GM19035 (cell line): ENCODE measurements at regions not wholly inside any gene's neighbourhood (a gene's known extent, or its start where the extent isn't known, plus 50 kb on each side); places are given as distances from the start of the nearest gene placed in this dataset.

ENCODE experiments used
- ATAC-seq: cut with Tn5 transposase; IDR thresholded peaks from one replicate; pipeline ENCODE4 v1.9.1; 2021; ENCODE audit not compliant: unreplicated experiment

- ATAC-seq = no peak
These were observed 714.7 kb downstream of the EPHA4 start for GRCh38 chr2:220857368-220857767.

- ATAC-seq = no peak
These were observed 714.0 kb downstream of the EPHA4 start for GRCh38 chr2:220858101-220858500.

- ATAC-seq = no peak
These were observed 700.2 kb downstream of the EPHA4 start for GRCh38 chr2:220871909-220872308.

- ATAC-seq = no peak
These were observed 695.9 kb downstream of the EPHA4 start for GRCh38 chr2:220876080-220876824.

- no peak for ATAC-seq
These were observed 694.6 kb downstream of the EPHA4 start for GRCh38 chr2:220877491-220877890.

GRCh38 chr2:220877897-220878296 lies 694.2 kb downstream of the EPHA4 start:
- no peak for ATAC-seq

- ATAC-seq = no peak
These were observed 691.2 kb downstream of the EPHA4 start for GRCh38 chr2:220880623-220881596.

GRCh38 chr2:220882507-220882906 lies 689.6 kb downstream of the EPHA4 start:
- ATAC-seq = no peak

GRCh38 chr2:220885593-220885992 lies 686.5 kb downstream of the EPHA4 start:
- no peak for ATAC-seq

- no peak for ATAC-seq
These were observed 684.7 kb downstream of the EPHA4 start for GRCh38 chr2:220887271-220887870.

GRCh38 chr2:220887876-220888275 lies 684.2 kb downstream of the EPHA4 start:
- ATAC-seq = no peak

- no peak for ATAC-seq
These were observed 681.2 kb downstream of the EPHA4 start for GRCh38 chr2:220890931-220891330.

GRCh38 chr2:220891405-220891804 lies 680.7 kb downstream of the EPHA4 start:
- ATAC-seq = no peak

- no peak for ATAC-seq
These were observed 680.0 kb downstream of the EPHA4 start for GRCh38 chr2:220892018-220892634.

- ATAC-seq = no peak
These were observed 678.7 kb downstream of the EPHA4 start for GRCh38 chr2:220893411-220893810.

GRCh38 chr2:220894069-220894468 lies 678.0 kb downstream of the EPHA4 start:
- ATAC-seq = no peak

- no peak for ATAC-seq
These were observed 672.6 kb downstream of the EPHA4 start for GRCh38 chr2:220899492-220899891.

- ATAC-seq = no peak
These were observed 668.1 kb downstream of the EPHA4 start for GRCh38 chr2:220904015-220904414.

- ATAC-seq = no peak
These were observed 658.7 kb downstream of the EPHA4 start for GRCh38 chr2:220913384-220913783.

GRCh38 chr2:220915092-220915623 lies 656.9 kb downstream of the EPHA4 start:
- no peak for ATAC-seq

- ATAC-seq = no peak
These were observed 655.2 kb downstream of the EPHA4 start for GRCh38 chr2:220916931-220917330.
